ENCODE measurements at regions not wholly inside any gene's neighbourhood (a gene's known extent, or its start where the extent isn't known, plus 50 kb on each side); places are given as distances from the start of the nearest gene placed in this dataset. TPM values are rescaled to one million over a fixed set of nuclear protein-coding genes. Genes with fewer than 3 reads are reported as not detected.

Small RNAs in the stretch of these regions (small RNA-seq; reads per million reads assigned to genes)
- not detected for gene AC007012.1 (ENCODE audit: insufficient read length, low read depth, low replicate concordance)
- not detected for gene MIR8065 (ENCODE audit: insufficient read length, low read depth, low replicate concordance)
- gene RNU6-328P (ENCODE audit: insufficient read length, low read depth, low replicate concordance): not detected
- not detected for gene RNU6-457P (ENCODE audit: insufficient read length, low read depth, low replicate concordance)
- not detected for gene RNU7-99P (ENCODE audit: insufficient read length, low read depth, low replicate concordance)
- not detected for gene SNRPCP20 (ENCODE audit: insufficient read length, low read depth, low replicate concordance)
